ENCODE measurements at regions not wholly inside any gene's neighbourhood (a gene's known extent, or its start where the extent isn't known, plus 50 kb on each side); places are given as distances from the start of the nearest gene placed in this dataset.
A peak's percentile ranks its signal among the peaks of the same experiment; 100 is the strongest.

GRCh38 chr15:35293353-35294130, 208.4 kb upstream of the NANOGP8 start:
- Histone ChIP-seq H3K4me1 (peaks cover 0 to 10% (median 0%) of the 10 kb centered on the region in 4 donors), H3K4me3 (no peak overlapping the region), H3K27ac (no peak overlapping the region), H3K27me3 (no peaks in the 10 kb centered on the region), H3K9me3 (no peaks in the 10 kb centered on the region), H3K36me3 (no peaks in the 10 kb centered on the region)
- 66 to 73% (median 71%) methylated on average over 4 of the region's 4 CpGs for WGBS, 5 donors
- DNase-seq: no peak
- TF ChIP-seq CTCF (IDR thresholded peaks at IDR 0.05): peak in 1 of 7 experiments; percentile 7
- no peak for TF ChIP-seq POLR2AphosphoS5 (IDR thresholded peaks at IDR 0.05)
- intact Hi-C loops (cut with DNase I; ENCODE audit: low total_unique reads): loop anchor here (10.0 kb wide), 1 partner anchor 151 kb away; no protein-coding TSS in a partner anchor

GRCh38 chr15:35290301-35290721, 205.2 kb upstream of the NANOGP8 start:
- TF ChIP-seq CTCF (IDR thresholded peaks at IDR 0.05) (no peak), POLR2AphosphoS5 (IDR thresholded peaks at IDR 0.05) (no peak), POLR2A (IDR thresholded peaks at IDR 0.05) (no peak), EP300 (IDR thresholded peaks at IDR 0.05) (no peak)
- no peak overlapping the region for H3K4me3 ChIP-seq
- no peak overlapping the region for H3K27ac ChIP-seq
- H3K9me3 ChIP-seq: no peaks in the 10 kb centered on the region
- H3K4me1 ChIP-seq: peaks cover 0 to 10% (median 0%) of the 10 kb centered on the region in 4 donors
- 85 to 95% (median 91%) methylated on average over 5 of the region's 5 CpGs for WGBS, 5 donors
- H3K27me3 ChIP-seq: no peaks in the 10 kb centered on the region
- no peak for DNase-seq
- intact Hi-C loops (cut with DNase I; ENCODE audit: low total_unique reads): loop anchor here (10.0 kb wide), 1 partner anchor 154 kb away; no protein-coding TSS in a partner anchor
- H3K36me3 ChIP-seq: no peaks in the 10 kb centered on the region

GRCh38 chr15:35289024-35289617, 204.0 kb upstream of the NANOGP8 start:
- Histone ChIP-seq H3K9me3 (no peaks in the 10 kb centered on the region), H3K4me3 (no peak overlapping the region), H3K27ac (no peak overlapping the region), H3K4me1 (peaks cover 0 to 10% (median 0%) of the 10 kb centered on the region in 4 donors), H3K36me3 (no peaks in the 10 kb centered on the region), H3K27me3 (no peaks in the 10 kb centered on the region)
- peak in 1 of 2 donors; percentile 83 for DNase-seq
- intact Hi-C loops (cut with DNase I; ENCODE audit: low total_unique reads): no loop called here
- peak in 4 of 7 experiments; percentile 15 to 60 (median 34) for TF ChIP-seq CTCF (IDR thresholded peaks at IDR 0.05)
- TF ChIP-seq POLR2A (IDR thresholded peaks at IDR 0.05): no peak
- no peak for TF ChIP-seq POLR2AphosphoS5 (IDR thresholded peaks at IDR 0.05)
- no peak for TF ChIP-seq EP300 (IDR thresholded peaks at IDR 0.05)
- 23 to 33% (median 29%) methylated on average over 3 of the region's 3 CpGs for WGBS, 5 donors

GRCh38 chr15:35288580-35288979, 203.5 kb upstream of the NANOGP8 start:
- Histone ChIP-seq H3K4me1 (peaks cover 0 to 9% (median 0%) of the 10 kb centered on the region in 4 donors), H3K27me3 (no peaks in the 10 kb centered on the region), H3K36me3 (no peaks in the 10 kb centered on the region), H3K27ac (no peak overlapping the region), H3K9me3 (no peaks in the 10 kb centered on the region), H3K4me3 (no peak overlapping the region)
- 93 to 97% (median 95%) methylated on average over 3 of the region's 3 CpGs for WGBS, 5 donors
- no peak for DNase-seq
- intact Hi-C loops (cut with DNase I; ENCODE audit: low total_unique reads): no loop called here
- TF ChIP-seq POLR2AphosphoS5 (IDR thresholded peaks at IDR 0.05) (no peak), EP300 (IDR thresholded peaks at IDR 0.05) (no peak)
